Stimulated activated CD4-positive, alpha-beta T cell treated with anti-CD3 and anti-CD28 coated beads, Interleukin-15, amount 100 ng/mL, for 48 hours (primary cell): ENCODE measurements at regions not wholly inside any gene's neighbourhood (a gene's known extent, or its start where the extent isn't known, plus 50 kb on each side); places are given as distances from the start of the nearest gene placed in this dataset.
A peak's percentile ranks its signal among the peaks of the same experiment; 100 is the strongest.
"Not testable (repeated sequence)": the region's sequence is repeated elsewhere in the genome, so short reads cannot be mapped to it uniquely, and the experiment has no call there.

Source experiments
- DNase-seq, 2 donors: peaks; one replicate each; pipeline ENCODE4 v3.0.0-alpha.2; 2020; ENCODE audit warnings: low read depth in 2 of 2

- no peak for DNase-seq
These were observed 109.1 kb downstream of the CRLF2 start for GRCh38 chrX:1103360-1103759.

GRCh38 chrX:1102786-1103185, 109.7 kb downstream of the CRLF2 start:
- DNase-seq, result no peak

GRCh38 chrX:1102221-1102620, 110.2 kb downstream of the CRLF2 start:
- DNase-seq, result not testable (repeated sequence)

- DNase-seq, result no peak
These were observed 113.2 kb downstream of the CRLF2 start for GRCh38 chrX:1099146-1099770.

GRCh38 chrX:1097328-1097727, 115.1 kb downstream of the CRLF2 start:
- DNase-seq, result no peak

GRCh38 chrX:1094566-1095333, 117.7 kb downstream of the CRLF2 start:
- no peak for DNase-seq

GRCh38 chrX:1093586-1094421, 118.6 kb downstream of the CRLF2 start:
- DNase-seq, result no peak

- DNase-seq, result peak; percentile 10 to 38
These were observed 119.3 kb downstream of the CRLF2 start for GRCh38 chrX:1093121-1093520.

GRCh38 chrX:1086444-1087409, 125.7 kb downstream of the CRLF2 start:
- DNase-seq, result peak in 1 of 2 donors; percentile 18

GRCh38 chrX:1085871-1086270, 126.6 kb downstream of the CRLF2 start:
- DNase-seq, result not testable (repeated sequence)

- no peak for DNase-seq
These were observed 127.8 kb downstream of the CRLF2 start for GRCh38 chrX:1084689-1085088.

GRCh38 chrX:1076871-1077651, 135.4 kb downstream of the CRLF2 start:
- no peak for DNase-seq

- no peak for DNase-seq
These were observed 136.7 kb downstream of the CRLF2 start for GRCh38 chrX:1075741-1076140.

GRCh38 chrX:1075156-1075555, 137.3 kb downstream of the CRLF2 start:
- no peak for DNase-seq

GRCh38 chrX:1074755-1075154, 137.7 kb downstream of the CRLF2 start:
- no peak for DNase-seq

GRCh38 chrX:1074172-1074571, 138.3 kb downstream of the CRLF2 start:
- DNase-seq, result no peak

GRCh38 chrX:1072637-1073377, 139.6 kb downstream of the CRLF2 start:
- no peak for DNase-seq

- no peak for DNase-seq
These were observed 141.1 kb downstream of the CRLF2 start for GRCh38 chrX:1071351-1071750.

- no peak for DNase-seq
These were observed 150.1 kb downstream of the CRLF2 start for GRCh38 chrX:1062351-1062750.

- no peak for DNase-seq
These were observed 151.9 kb downstream of the CRLF2 start for GRCh38 chrX:1060562-1060960.
